Activated T-cell treated with anti-CD3 and anti-CD28 coated beads, Interleukin-2, amount 50 U/mL, for 72 hours (primary cell): ENCODE measurements at regions not wholly inside any gene's neighbourhood (a gene's known extent, or its start where the extent isn't known, plus 50 kb on each side); places are given as distances from the start of the nearest gene placed in this dataset.

Source experiments
- ATAC-seq, 2 donors: fragments of 150-1000 bp; cut with Tn5 transposase; replicated peaks in 1 of 2; 2 replicates each; pipeline ENCODE4 v1.10.0; 2021; ENCODE audit warnings: moderate library complexity in 2 of 2, mild to moderate bottlenecking in 1 of 2
- DNase-seq, 2 donors: peaks; one replicate each; pipeline ENCODE4 v3.0.0; 2021 to 2022; ENCODE audit warnings: mixed read lengths in 1 of 2
- H3K27ac Mint-ChIP-seq: one replicate; pipeline ENCODE4 v1.8.0; 2022; ENCODE audit warnings: mild to moderate bottlenecking, moderate library complexity, mixed read lengths
- H3K27me3 Mint-ChIP-seq: one replicate; pipeline ENCODE4 v1.8.0; 2022; ENCODE audit warnings: low read depth, mixed read lengths
- H3K36me3 Mint-ChIP-seq, 2 donors: one replicate each; pipeline ENCODE4 v1.8.0; 2022; ENCODE audit warnings: mixed read lengths in 2 of 2, mild to moderate bottlenecking in 1 of 2; ENCODE audit not compliant: insufficient read depth in 2 of 2
- H3K4me1 Mint-ChIP-seq: one replicate; pipeline ENCODE4 v1.8.0; 2022; ENCODE audit warnings: low read depth, mixed read lengths
- H3K4me3 Mint-ChIP-seq, 2 donors: one replicate each; pipeline ENCODE4 v1.8.0; 2022; ENCODE audit warnings: mild to moderate bottlenecking in 2 of 2, mixed read lengths in 2 of 2, moderate library complexity in 2 of 2
- H3K9me3 Mint-ChIP-seq, 2 donors: one replicate each; pipeline ENCODE4 v1.8.0; 2022; ENCODE audit warnings: mixed read lengths in 2 of 2

GRCh38 chr6:101021504-101021903 lies 140.4 kb upstream of the ASCC3 start:
- Mint-ChIP-seq H3K36me3 (no peaks in the 10 kb centered on the region), H3K9me3 (peaks cover 0 to 2% of the 10 kb centered on the region in 2 donors), H3K4me1 (no peaks in the 10 kb centered on the region), H3K27me3 (no peaks in the 10 kb centered on the region), H3K27ac (no peak overlapping the region), H3K4me3 (no peak overlapping the region)
- DNase-seq (no peak), ATAC-seq (no peak)

DNA sequence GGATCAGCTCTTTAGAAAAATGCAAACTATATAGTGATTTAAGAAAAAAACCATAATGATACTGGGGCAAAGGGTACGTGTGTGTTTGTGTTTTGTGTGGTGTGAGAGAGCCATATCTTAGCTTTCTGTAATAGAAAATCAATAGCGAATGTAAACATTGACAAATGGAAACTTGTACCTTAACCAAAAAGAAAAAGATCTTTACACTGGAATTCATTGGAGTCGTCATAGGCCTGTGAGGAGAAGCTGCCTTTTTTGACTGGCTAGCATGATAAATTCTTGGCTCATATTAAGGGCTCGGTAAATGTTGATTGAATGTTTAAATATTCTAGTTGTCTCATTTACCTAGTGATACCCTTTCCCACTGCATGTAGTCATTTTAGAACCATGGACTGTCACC lies 161.8 kb upstream of the ASCC3 start:
- Mint-ChIP-seq H3K9me3 (peaks cover 0 to 4% of the 10 kb centered on the region in 2 donors), H3K27me3 (no peaks in the 10 kb centered on the region), H3K27ac (no peak overlapping the region), H3K4me3 (no peak overlapping the region), H3K4me1 (no peaks in the 10 kb centered on the region), H3K36me3 (no peaks in the 10 kb centered on the region)
- no peak for DNase-seq
- no peak for ATAC-seq

DNA sequence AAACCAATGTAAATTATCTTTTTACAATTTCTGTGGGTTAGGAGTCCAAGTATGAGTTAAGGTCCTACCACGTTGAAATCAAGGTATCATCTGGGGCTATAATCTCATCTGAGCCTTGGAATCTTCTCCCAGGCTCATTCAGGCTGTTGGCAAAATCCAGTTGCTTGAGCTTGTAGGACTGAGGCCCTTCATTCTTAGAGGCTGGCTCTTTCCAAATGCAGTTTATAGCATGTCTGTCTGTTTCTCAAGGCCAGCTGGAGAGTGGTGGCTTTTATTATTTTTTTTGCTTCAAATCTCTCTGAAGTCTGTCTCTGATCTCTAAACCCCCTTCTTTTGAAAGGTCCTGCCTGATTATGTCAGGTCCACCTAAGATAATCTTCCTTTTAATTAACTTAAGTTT lies 177.2 kb upstream of the ASCC3 start:
- Mint-ChIP-seq H3K27me3 (peaks cover under 1% of the 10 kb centered on the region), H3K27ac (no peak overlapping the region), H3K4me3 (no peak overlapping the region), H3K4me1 (no peaks in the 10 kb centered on the region), H3K9me3 (peaks cover 4 to 5% of the 10 kb centered on the region in 2 donors), H3K36me3 (no peaks in the 10 kb centered on the region)
- DNase-seq (no peak), ATAC-seq (no peak)

- no peak for ATAC-seq
- peaks cover 6 to 10% of the 10 kb centered on the region in 2 donors for H3K9me3 Mint-ChIP-seq
- no peak overlapping the region for H3K27ac Mint-ChIP-seq
- H3K27me3 Mint-ChIP-seq: no peaks in the 10 kb centered on the region
- H3K4me3 Mint-ChIP-seq: no peak overlapping the region
- DNase-seq: no peak
- H3K4me1 Mint-ChIP-seq: no peaks in the 10 kb centered on the region
- no peaks in the 10 kb centered on the region for H3K36me3 Mint-ChIP-seq
These were observed 185.4 kb upstream of the ASCC3 start for GRCh38 chr6:101066481-101066880.

DNA sequence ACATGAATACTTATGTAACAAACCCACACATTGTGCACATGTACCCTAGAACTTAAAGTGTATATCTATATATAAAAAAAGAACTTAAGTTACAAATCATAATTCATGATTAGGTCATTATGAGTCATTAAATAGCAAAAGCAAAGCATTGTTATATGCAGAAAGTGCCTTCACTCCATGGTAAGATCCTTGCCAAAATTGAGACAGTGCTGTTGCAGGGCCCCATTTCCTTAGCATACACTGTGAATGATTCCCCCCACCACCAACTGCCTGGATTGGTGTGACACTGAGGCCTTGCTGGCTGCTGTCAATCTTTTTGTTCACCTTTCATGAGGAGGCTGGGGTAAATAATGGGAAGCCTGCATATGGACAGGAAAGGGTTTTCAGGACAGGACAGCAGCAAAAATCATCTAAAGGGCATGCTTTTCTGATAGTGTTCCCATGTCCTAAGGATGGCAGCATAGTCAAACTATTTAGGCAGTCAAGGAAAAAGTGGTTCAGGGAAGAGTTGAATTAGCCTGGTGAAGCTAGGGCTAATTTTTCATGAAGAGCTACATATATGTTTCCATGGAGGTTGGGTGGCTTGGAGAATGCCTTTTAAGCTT lies 188.2 kb upstream of the ASCC3 start:
- Mint-ChIP-seq H3K4me1 (no peaks in the 10 kb centered on the region), H3K36me3 (no peaks in the 10 kb centered on the region)

DNA sequence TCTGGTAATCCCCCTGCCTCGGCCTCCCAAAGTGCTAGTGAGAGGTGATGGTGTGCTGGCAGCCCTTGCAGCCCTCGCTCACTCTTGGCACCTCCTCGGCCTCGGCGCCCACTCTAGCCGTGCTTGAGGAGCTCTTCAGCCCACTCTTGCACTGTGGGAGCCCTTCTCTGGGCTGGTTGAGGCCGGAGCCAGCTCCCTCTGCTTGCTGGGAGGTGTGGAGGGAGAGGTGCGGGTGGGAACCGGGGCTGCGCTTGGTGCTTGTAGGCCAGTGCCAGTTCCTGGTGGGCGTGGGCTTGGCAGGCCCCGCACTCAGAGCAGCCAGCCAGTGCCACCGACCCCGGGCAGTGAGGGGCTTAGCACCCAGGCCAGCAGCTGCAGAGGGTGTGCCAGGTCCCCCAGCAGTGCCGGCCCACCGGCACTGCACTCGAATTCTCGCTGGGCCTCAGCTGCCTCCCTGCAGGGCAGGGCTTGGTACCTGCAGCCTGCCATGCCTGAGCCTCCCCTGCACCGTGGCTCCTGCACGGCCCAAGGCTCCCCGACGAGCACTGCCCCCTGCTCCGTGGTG lies 189.0 kb upstream of the ASCC3 start:
- ATAC-seq: no peak
- no peaks in the 10 kb centered on the region for H3K4me1 Mint-ChIP-seq

More for the DNA sequence above, 188.2 kb upstream of the ASCC3 start:
- H3K27ac Mint-ChIP-seq: no peak overlapping the region
- H3K4me3 Mint-ChIP-seq: no peak overlapping the region
- DNase-seq (no peak), ATAC-seq (no peak)
- H3K9me3 Mint-ChIP-seq: peaks cover 5 to 7% of the 10 kb centered on the region in 2 donors
- H3K27me3 Mint-ChIP-seq: no peaks in the 10 kb centered on the region

DNA sequence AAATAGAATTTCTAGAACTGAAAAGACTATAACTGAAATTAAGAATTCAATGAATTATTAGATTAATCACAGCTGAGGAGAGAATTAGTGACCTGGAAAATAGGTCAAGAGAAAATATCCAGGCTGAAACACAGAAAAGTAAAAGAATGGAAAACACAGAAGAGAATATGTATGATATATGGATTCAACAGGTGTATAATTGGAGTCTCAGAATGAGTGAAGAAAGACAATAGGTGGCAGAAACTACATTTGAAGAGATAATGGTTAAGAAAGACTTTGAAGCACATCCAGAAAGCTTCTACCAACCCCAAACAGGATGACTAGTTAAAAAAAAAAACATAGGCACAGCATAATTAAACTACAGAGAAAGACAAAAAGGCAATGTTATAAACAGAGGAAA lies 196.2 kb upstream of the ASCC3 start:
- no peak for ATAC-seq
- Mint-ChIP-seq H3K4me1 (no peaks in the 10 kb centered on the region), H3K27me3 (no peaks in the 10 kb centered on the region), H3K9me3 (peaks cover 0 to 3% of the 10 kb centered on the region in 2 donors), H3K27ac (no peak overlapping the region), H3K36me3 (no peaks in the 10 kb centered on the region), H3K4me3 (no peak overlapping the region)
- no peak for DNase-seq

More for the DNA sequence above, 189.0 kb upstream of the ASCC3 start:
- H3K36me3 Mint-ChIP-seq: no peaks in the 10 kb centered on the region
- no peak for DNase-seq
- H3K4me3 Mint-ChIP-seq: no peak overlapping the region
- no peaks in the 10 kb centered on the region for H3K27me3 Mint-ChIP-seq
- H3K27ac Mint-ChIP-seq: no peak overlapping the region
- peaks cover 5% of the 10 kb centered on the region in 2 donors for H3K9me3 Mint-ChIP-seq

DNA sequence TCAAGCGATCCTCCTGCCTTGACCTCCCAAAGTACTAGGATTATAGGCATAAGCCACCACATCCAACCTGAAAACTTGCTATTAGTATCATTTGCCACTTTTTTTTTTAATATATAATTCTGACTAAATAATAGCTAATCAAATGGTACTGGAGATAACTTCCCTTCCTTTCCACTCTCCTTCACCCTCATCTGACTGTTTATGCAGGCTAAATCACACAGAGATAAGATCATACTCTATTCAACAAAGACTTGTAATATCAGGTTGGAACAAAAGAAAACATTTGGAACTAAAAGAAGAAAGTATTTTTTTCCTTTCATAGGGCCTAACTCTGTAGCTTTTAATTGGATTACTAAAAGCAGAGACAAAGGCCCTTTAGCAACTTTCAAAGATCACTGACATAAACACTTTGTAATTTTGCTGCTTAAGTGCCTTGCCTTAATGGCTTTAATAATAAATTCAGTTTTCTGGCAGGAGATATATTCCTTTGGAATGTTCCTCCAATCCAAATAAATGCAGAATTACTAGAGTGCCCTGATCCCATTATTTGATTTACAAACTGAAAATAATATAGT lies 198.7 kb upstream of the ASCC3 start:
- H3K36me3 Mint-ChIP-seq: no peaks in the 10 kb centered on the region
- no peaks in the 10 kb centered on the region for H3K4me1 Mint-ChIP-seq
- H3K4me3 Mint-ChIP-seq: no peak overlapping the region
- ATAC-seq (no peak), DNase-seq (no peak)
- H3K27me3 Mint-ChIP-seq: no peaks in the 10 kb centered on the region
- peaks cover 0 to 3% of the 10 kb centered on the region in 2 donors for H3K9me3 Mint-ChIP-seq
- no peak overlapping the region for H3K27ac Mint-ChIP-seq

DNA sequence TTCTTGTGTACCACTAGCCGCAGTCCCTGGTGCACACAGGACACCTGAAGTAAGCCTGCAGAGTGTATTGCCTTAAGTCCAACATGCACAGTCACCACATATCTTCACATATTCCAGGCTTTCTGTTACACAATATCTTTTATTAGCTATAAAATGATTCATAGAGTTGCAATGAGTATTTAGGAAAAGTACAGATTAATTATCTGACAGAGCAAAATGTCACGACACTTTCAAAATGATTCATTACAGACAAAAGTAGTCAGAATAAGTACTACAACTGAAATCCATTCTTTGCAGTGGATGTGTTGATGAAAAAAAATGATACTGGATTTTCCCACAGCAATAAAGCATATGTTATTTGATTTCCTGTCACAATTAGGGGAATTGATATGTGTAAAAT lies 199.5 kb upstream of the ASCC3 start:
- no peak for ATAC-seq
- Mint-ChIP-seq H3K27me3 (no peaks in the 10 kb centered on the region), H3K4me3 (no peak overlapping the region), H3K9me3 (peaks cover 0 to 3% of the 10 kb centered on the region in 2 donors), H3K36me3 (no peaks in the 10 kb centered on the region), H3K27ac (no peak overlapping the region), H3K4me1 (no peaks in the 10 kb centered on the region)
- no peak for DNase-seq

DNA sequence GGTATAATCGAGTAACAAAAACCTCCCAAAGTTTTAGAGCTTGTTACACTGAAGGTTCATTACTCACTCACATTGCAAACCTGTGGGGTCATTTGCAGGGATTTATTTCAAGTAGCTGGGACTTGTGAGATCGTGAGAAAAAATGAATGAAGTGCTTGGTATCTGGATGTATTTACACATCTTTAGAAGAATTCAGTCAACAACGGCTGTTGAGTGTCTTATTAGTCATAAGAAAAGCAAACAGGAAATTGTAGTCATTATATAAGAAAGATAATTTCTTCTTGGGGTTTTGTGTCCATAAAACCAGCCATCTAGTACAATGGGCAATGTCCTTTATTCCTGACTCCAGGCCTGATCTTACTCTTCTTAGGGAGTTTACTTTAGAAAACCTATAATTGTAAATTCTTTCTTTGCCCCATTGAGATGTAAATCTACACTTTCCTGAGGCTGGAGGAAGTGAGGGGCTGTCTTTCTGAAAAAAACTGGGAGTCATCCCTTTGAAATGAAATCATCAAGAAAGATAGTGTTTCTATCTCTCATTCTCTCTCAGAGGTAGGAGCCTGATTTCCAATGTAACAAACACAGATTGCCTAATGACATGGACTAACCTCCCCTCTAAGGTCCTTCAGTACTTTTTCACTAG lies 202.5 kb upstream of the ASCC3 start:
- no peaks in the 10 kb centered on the region for H3K4me1 Mint-ChIP-seq
- ATAC-seq: no peak
- no peak for DNase-seq
- H3K4me3 Mint-ChIP-seq: no peak overlapping the region
- no peaks in the 10 kb centered on the region for H3K36me3 Mint-ChIP-seq
- no peaks in the 10 kb centered on the region for H3K27me3 Mint-ChIP-seq
- H3K9me3 Mint-ChIP-seq: no peaks in the 10 kb centered on the region
- H3K27ac Mint-ChIP-seq: no peak overlapping the region

DNA sequence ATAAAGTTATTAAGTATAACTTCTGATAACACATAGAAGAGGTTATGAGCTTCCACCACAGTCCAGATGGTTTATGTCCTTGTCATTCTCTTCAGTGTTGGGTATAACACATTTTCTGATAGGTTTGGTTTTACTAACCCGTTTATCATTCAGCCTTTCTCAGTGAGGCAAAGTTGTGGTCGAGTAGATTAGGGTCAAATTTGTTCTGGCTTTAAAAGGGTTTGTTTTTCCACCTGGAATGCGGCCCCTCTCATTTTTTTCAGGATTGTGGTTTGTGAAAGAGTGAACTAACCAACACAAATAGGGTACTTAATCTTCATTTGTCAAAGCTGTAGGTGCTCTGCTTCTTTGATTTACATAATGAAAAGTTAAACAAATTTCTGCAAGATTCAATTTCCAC lies 204.2 kb upstream of the ASCC3 start:
- Mint-ChIP-seq H3K9me3 (peaks cover 0 to 2% of the 10 kb centered on the region in 2 donors), H3K36me3 (no peaks in the 10 kb centered on the region), H3K4me3 (no peak overlapping the region), H3K27me3 (no peaks in the 10 kb centered on the region), H3K27ac (no peak overlapping the region), H3K4me1 (no peaks in the 10 kb centered on the region)
- DNase-seq: no peak
- no peak for ATAC-seq

DNA sequence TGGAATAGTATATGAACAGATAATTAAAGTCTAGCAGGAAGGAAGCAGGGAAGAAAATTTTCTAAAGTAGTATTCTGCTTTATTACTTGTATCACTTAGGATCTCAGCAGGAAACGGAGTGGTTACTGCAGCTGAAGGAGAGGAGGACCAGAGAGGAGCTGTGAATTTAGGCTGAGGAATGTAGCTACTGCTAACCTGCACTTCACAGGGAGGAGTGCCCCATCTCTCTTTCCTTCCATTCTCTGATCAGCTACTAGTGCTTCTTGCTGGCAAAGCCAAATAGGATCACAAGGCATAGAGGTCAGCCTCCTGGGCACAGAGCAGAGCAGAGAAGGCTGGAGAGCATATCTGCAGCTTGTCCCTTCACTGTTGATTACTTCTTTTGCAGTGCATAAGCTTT lies 205.3 kb upstream of the ASCC3 start:
- Mint-ChIP-seq H3K9me3 (peaks cover 0 to 2% of the 10 kb centered on the region in 2 donors), H3K27me3 (no peaks in the 10 kb centered on the region), H3K4me3 (no peak overlapping the region), H3K27ac (no peak overlapping the region), H3K36me3 (no peaks in the 10 kb centered on the region), H3K4me1 (no peaks in the 10 kb centered on the region)
- ATAC-seq (no peak), DNase-seq (no peak)

GRCh38 chr6:101088594-101088993 lies 207.5 kb upstream of the ASCC3 start:
- peaks cover 0 to 1% of the 10 kb centered on the region in 2 donors for H3K36me3 Mint-ChIP-seq
- H3K9me3 Mint-ChIP-seq: peaks cover 2 to 5% of the 10 kb centered on the region in 2 donors
- no peaks in the 10 kb centered on the region for H3K27me3 Mint-ChIP-seq
- no peak overlapping the region for H3K27ac Mint-ChIP-seq
- ATAC-seq: no peak
- H3K4me3 Mint-ChIP-seq: no peak overlapping the region
- no peak for DNase-seq
- no peaks in the 10 kb centered on the region for H3K4me1 Mint-ChIP-seq
